ENCODE measurements at regions not wholly inside any gene's neighbourhood (a gene's known extent, or its start where the extent isn't known, plus 50 kb on each side); places are given as distances from the start of the nearest gene placed in this dataset.
"Not testable (repeated sequence)": the region's sequence is repeated elsewhere in the genome, so short reads cannot be mapped to it uniquely, and the experiment has no call there.

- H3K9me3 Mint-ChIP-seq (ENCODE audit: unreplicated experiment): no peaks in the 10 kb centered on the region
- H3K4me1 Mint-ChIP-seq (ENCODE audit: insufficient read depth, unreplicated experiment): no peaks in the 10 kb centered on the region
- no peak for DNase-seq (ENCODE audit: unreplicated experiment)
- H3K4me3 Mint-ChIP-seq (ENCODE audit: unreplicated experiment): no peak overlapping the region
- no peak for TF ChIP-seq CTCF (IDR thresholded peaks at IDR 0.05; ENCODE audit: unreplicated experiment)
- POLR2A ChIA-PET: no interaction called here
- H3K36me3 Mint-ChIP-seq (ENCODE audit: insufficient read depth, unreplicated experiment): no peaks in the 10 kb centered on the region
- H3K27me3 Mint-ChIP-seq (ENCODE audit: insufficient read depth, unreplicated experiment): no peaks in the 10 kb centered on the region
- intact Hi-C loops (cut with micrococcal nuclease): no loop called here
- BruUV-seq (replicated peaks): no TSS peak
- no peak overlapping the region for H3K27ac Mint-ChIP-seq (ENCODE audit: low read depth, unreplicated experiment)
- CTCF ChIA-PET: interaction anchor here (1.0 kb wide), 1 partner anchor 27 kb away, joined by 4 read pairs; no protein-coding TSS in a partner anchor
Observed at GRCh38 chr19:28061111-28061510, 1151.8 kb downstream of the UQCRFS1 start.

GRCh38 chr19:28057026-28057425, 1155.9 kb downstream of the UQCRFS1 start:
- BruUV-seq (replicated peaks); intact Hi-C loops (cut with micrococcal nuclease); CTCF ChIA-PET; H3K4me1 Mint-ChIP-seq (ENCODE audit: insufficient read depth, unreplicated experiment); H3K4me3 Mint-ChIP-seq (ENCODE audit: unreplicated experiment); DNase-seq (ENCODE audit: unreplicated experiment); H3K27ac Mint-ChIP-seq (ENCODE audit: low read depth, unreplicated experiment); POLR2A ChIA-PET; H3K36me3 Mint-ChIP-seq (ENCODE audit: insufficient read depth, unreplicated experiment); H3K27me3 Mint-ChIP-seq (ENCODE audit: insufficient read depth, unreplicated experiment): not testable (repeated sequence)
- peaks cover 27% of the 10 kb centered on the region for H3K9me3 Mint-ChIP-seq (ENCODE audit: unreplicated experiment)

GRCh38 chr19:28051047-28051446, 1161.9 kb downstream of the UQCRFS1 start:
- Mint-ChIP-seq H3K27ac (ENCODE audit: low read depth, unreplicated experiment) (no peak overlapping the region), H3K4me1 (ENCODE audit: insufficient read depth, unreplicated experiment) (no peaks in the 10 kb centered on the region), H3K9me3 (ENCODE audit: unreplicated experiment) (peaks cover 32% of the 10 kb centered on the region), H3K4me3 (ENCODE audit: unreplicated experiment) (no peak overlapping the region), H3K36me3 (ENCODE audit: insufficient read depth, unreplicated experiment) (no peaks in the 10 kb centered on the region), H3K27me3 (ENCODE audit: insufficient read depth, unreplicated experiment) (no peaks in the 10 kb centered on the region)
- intact Hi-C loops (cut with micrococcal nuclease): no loop called here
- no peak for TF ChIP-seq CTCF (IDR thresholded peaks at IDR 0.05; ENCODE audit: unreplicated experiment)
- CTCF ChIA-PET: no interaction called here
- POLR2A ChIA-PET: no interaction called here
- no TSS peak for BruUV-seq (replicated peaks)
- no peak for DNase-seq (ENCODE audit: unreplicated experiment)

- intact Hi-C loops (cut with micrococcal nuclease): no loop called here
- DNase-seq (ENCODE audit: unreplicated experiment): no peak
- Mint-ChIP-seq H3K27ac (ENCODE audit: low read depth, unreplicated experiment) (no peak overlapping the region), H3K9me3 (ENCODE audit: unreplicated experiment) (peaks cover 25% of the 10 kb centered on the region), H3K4me3 (ENCODE audit: unreplicated experiment) (no peak overlapping the region), H3K27me3 (ENCODE audit: insufficient read depth, unreplicated experiment) (no peaks in the 10 kb centered on the region), H3K4me1 (ENCODE audit: insufficient read depth, unreplicated experiment) (no peaks in the 10 kb centered on the region), H3K36me3 (ENCODE audit: insufficient read depth, unreplicated experiment) (no peaks in the 10 kb centered on the region)
- ChIA-PET POLR2A (no interaction called here), CTCF (interaction anchor here (1.2 kb wide), 1 partner anchor 83 kb away, joined by 5 read pairs; no protein-coding TSS in a partner anchor)
- no peak for TF ChIP-seq CTCF (IDR thresholded peaks at IDR 0.05; ENCODE audit: unreplicated experiment)
- no TSS peak for BruUV-seq (replicated peaks)
Observed at GRCh38 chr19:28049875-28050274, 1163.1 kb downstream of the UQCRFS1 start.

- Mint-ChIP-seq H3K27me3 (ENCODE audit: insufficient read depth, unreplicated experiment) (no peaks in the 10 kb centered on the region), H3K9me3 (ENCODE audit: unreplicated experiment) (peaks cover 16% of the 10 kb centered on the region), H3K4me1 (ENCODE audit: insufficient read depth, unreplicated experiment) (no peaks in the 10 kb centered on the region), H3K4me3 (ENCODE audit: unreplicated experiment) (no peak overlapping the region), H3K27ac (ENCODE audit: low read depth, unreplicated experiment) (no peak overlapping the region), H3K36me3 (ENCODE audit: insufficient read depth, unreplicated experiment) (no peaks in the 10 kb centered on the region)
- ChIA-PET POLR2A (no interaction called here), CTCF (interaction anchor here (0.6 kb wide), 1 partner anchor 315 kb away, joined by 3 read pairs; no protein-coding TSS in a partner anchor)
- TF ChIP-seq CTCF (IDR thresholded peaks at IDR 0.05; ENCODE audit: unreplicated experiment): no peak
- BruUV-seq (replicated peaks): no TSS peak
- DNase-seq (ENCODE audit: unreplicated experiment): no peak
- intact Hi-C loops (cut with micrococcal nuclease): no loop called here
Observed at GRCh38 chr19:28046932-28047331, 1166.0 kb downstream of the UQCRFS1 start.
